Activated naive CD8-positive, alpha-beta T cell treated with anti-CD3 and anti-CD28 coated beads, Interleukin-2, amount 10 ng/mL, durations not matched to agents 7 days and 5 days (primary cell): ENCODE measurements at regions not wholly inside any gene's neighbourhood (a gene's known extent, or its start where the extent isn't known, plus 50 kb on each side); places are given as distances from the start of the nearest gene placed in this dataset.

Experiments used
- ATAC-seq: fragments of 150-1000 bp; cut with Tn5 transposase; one replicate; pipeline ENCODE4 v1.10.0; 2021; ENCODE audit warnings: low read depth, moderate library complexity
- POLR2A ChIA-PET: fragments of 350-600 bp; sonication (Branson Sonifier 250); formaldehyde crosslinking; loops from one replicate; lab custom pipeline; 2021; ENCODE audit warnings: antibody characterized with exemption; lab: Charles Lee
- DNase-seq: peaks from one replicate; pipeline ENCODE4 v3.0.0; 2021
- H3K27ac Mint-ChIP-seq: one replicate; pipeline ENCODE4 v1.8.0; 2022; ENCODE audit warnings: mild to moderate bottlenecking, mixed read lengths
- H3K27me3 Mint-ChIP-seq: one replicate; pipeline ENCODE4 v1.8.0; 2022; ENCODE audit warnings: mild to moderate bottlenecking, moderate library complexity, mixed read lengths
- H3K36me3 Mint-ChIP-seq: one replicate; pipeline ENCODE4 v1.8.0; 2021; ENCODE audit warnings: mild to moderate bottlenecking, mixed read lengths
- H3K4me1 Mint-ChIP-seq: one replicate; pipeline ENCODE4 v1.8.0; 2021; ENCODE audit warnings: mixed read lengths
- H3K4me3 Mint-ChIP-seq: one replicate; pipeline ENCODE4 v1.8.0; 2022; ENCODE audit warnings: mild to moderate bottlenecking, moderate library complexity, mixed read lengths
- H3K9me3 Mint-ChIP-seq: one replicate; pipeline ENCODE4 v1.8.0; 2021; ENCODE audit warnings: mixed read lengths

- no peaks in the 10 kb centered on the region for H3K4me1 Mint-ChIP-seq
- H3K27ac Mint-ChIP-seq, result no peak overlapping the region
- no peak overlapping the region for H3K4me3 Mint-ChIP-seq
- POLR2A ChIA-PET, result no interaction called here
- no peaks in the 10 kb centered on the region for H3K36me3 Mint-ChIP-seq
- H3K9me3 Mint-ChIP-seq, result peaks cover 4% of the 10 kb centered on the region
- no peaks in the 10 kb centered on the region for H3K27me3 Mint-ChIP-seq
- DNase-seq (no peak), ATAC-seq (no peak)
Measured at GRCh38 chr2:107354175-107354574, 468.2 kb upstream of the ST6GAL2 start.

- POLR2A ChIA-PET, result no interaction called here
- ATAC-seq (no peak), DNase-seq (no peak)
- H3K36me3 Mint-ChIP-seq, result no peaks in the 10 kb centered on the region
- H3K4me1 Mint-ChIP-seq, result no peaks in the 10 kb centered on the region
- H3K27me3 Mint-ChIP-seq, result no peaks in the 10 kb centered on the region
- H3K4me3 Mint-ChIP-seq, result no peak overlapping the region
- H3K9me3 Mint-ChIP-seq, result no peaks in the 10 kb centered on the region
- H3K27ac Mint-ChIP-seq, result no peak overlapping the region
Measured at GRCh38 chr2:107358362-107358761, 468.3 kb upstream of the RGPD4 start.

GRCh38 chr2:107359021-107359420 is 467.7 kb upstream of the RGPD4 start:
- ATAC-seq (no peak), DNase-seq (no peak)
- POLR2A ChIA-PET, result no interaction called here
- Mint-ChIP-seq H3K4me1 (no peaks in the 10 kb centered on the region), H3K9me3 (no peaks in the 10 kb centered on the region), H3K4me3 (no peak overlapping the region), H3K27ac (no peak overlapping the region), H3K27me3 (no peaks in the 10 kb centered on the region), H3K36me3 (no peaks in the 10 kb centered on the region)

GRCh38 chr2:107361751-107362381 is 464.8 kb upstream of the RGPD4 start:
- Mint-ChIP-seq H3K4me3 (no peak overlapping the region), H3K27ac (no peak overlapping the region), H3K27me3 (no peaks in the 10 kb centered on the region), H3K36me3 (no peaks in the 10 kb centered on the region), H3K9me3 (no peaks in the 10 kb centered on the region), H3K4me1 (no peaks in the 10 kb centered on the region)
- DNase-seq (no peak), ATAC-seq (no peak)
- POLR2A ChIA-PET, result no interaction called here

- H3K4me3 Mint-ChIP-seq, result no peak overlapping the region
- no peak for DNase-seq
- H3K9me3 Mint-ChIP-seq, result no peaks in the 10 kb centered on the region
- no peaks in the 10 kb centered on the region for H3K36me3 Mint-ChIP-seq
- no peak for ATAC-seq
- no peak overlapping the region for H3K27ac Mint-ChIP-seq
- POLR2A ChIA-PET, result no interaction called here
- H3K27me3 Mint-ChIP-seq, result no peaks in the 10 kb centered on the region
- no peaks in the 10 kb centered on the region for H3K4me1 Mint-ChIP-seq
Measured at GRCh38 chr2:107362993-107363392, 463.7 kb upstream of the RGPD4 start.

- Mint-ChIP-seq H3K4me3 (no peak overlapping the region), H3K27ac (no peak overlapping the region), H3K27me3 (no peaks in the 10 kb centered on the region), H3K9me3 (no peaks in the 10 kb centered on the region), H3K36me3 (no peaks in the 10 kb centered on the region), H3K4me1 (no peaks in the 10 kb centered on the region)
- POLR2A ChIA-PET, result no interaction called here
- ATAC-seq, result no peak
- DNase-seq, result no peak
Measured at GRCh38 chr2:107363806-107364205, 462.9 kb upstream of the RGPD4 start.

- Mint-ChIP-seq H3K27ac (no peak overlapping the region), H3K36me3 (no peaks in the 10 kb centered on the region)
Measured at GRCh38 chr2:107364361-107364950, 462.2 kb upstream of the RGPD4 start.

GRCh38 chr2:107374249-107374648 is 452.4 kb upstream of the RGPD4 start:
- H3K4me1 Mint-ChIP-seq, result no peaks in the 10 kb centered on the region
- no peaks in the 10 kb centered on the region for H3K27me3 Mint-ChIP-seq
- H3K36me3 Mint-ChIP-seq, result no peaks in the 10 kb centered on the region
- POLR2A ChIA-PET, result no interaction called here
- peaks cover 2% of the 10 kb centered on the region for H3K9me3 Mint-ChIP-seq
- no peak overlapping the region for H3K27ac Mint-ChIP-seq
- ATAC-seq (no peak), DNase-seq (no peak)
- no peak overlapping the region for H3K4me3 Mint-ChIP-seq

More at GRCh38 chr2:107364361-107364950, 462.2 kb upstream of the RGPD4 start:
- DNase-seq, result no peak
- Mint-ChIP-seq H3K4me3 (no peak overlapping the region), H3K4me1 (no peaks in the 10 kb centered on the region), H3K9me3 (no peaks in the 10 kb centered on the region), H3K27me3 (no peaks in the 10 kb centered on the region)
- no peak for ATAC-seq
- POLR2A ChIA-PET, result no interaction called here

- Mint-ChIP-seq H3K4me3 (no peak overlapping the region), H3K4me1 (no peaks in the 10 kb centered on the region), H3K9me3 (no peaks in the 10 kb centered on the region), H3K27me3 (no peaks in the 10 kb centered on the region), H3K27ac (no peak overlapping the region), H3K36me3 (no peaks in the 10 kb centered on the region)
- DNase-seq, result no peak
- POLR2A ChIA-PET, result no interaction called here
- no peak for ATAC-seq
Measured at GRCh38 chr2:107376909-107377308, 449.8 kb upstream of the RGPD4 start.

GRCh38 chr2:107380912-107381311 is 445.8 kb upstream of the RGPD4 start:
- no peak for DNase-seq
- no peak overlapping the region for H3K4me3 Mint-ChIP-seq
- H3K27ac Mint-ChIP-seq, result no peak overlapping the region
- no peaks in the 10 kb centered on the region for H3K36me3 Mint-ChIP-seq
- no peaks in the 10 kb centered on the region for H3K27me3 Mint-ChIP-seq
- no peaks in the 10 kb centered on the region for H3K9me3 Mint-ChIP-seq
- POLR2A ChIA-PET, result no interaction called here
- H3K4me1 Mint-ChIP-seq, result no peaks in the 10 kb centered on the region
- ATAC-seq, result no peak

- POLR2A ChIA-PET, result no interaction called here
- DNase-seq (no peak), ATAC-seq (no peak)
- H3K27me3 Mint-ChIP-seq, result no peaks in the 10 kb centered on the region
- no peaks in the 10 kb centered on the region for H3K4me1 Mint-ChIP-seq
- no peak overlapping the region for H3K27ac Mint-ChIP-seq
- no peaks in the 10 kb centered on the region for H3K9me3 Mint-ChIP-seq
- H3K4me3 Mint-ChIP-seq, result no peak overlapping the region
- no peaks in the 10 kb centered on the region for H3K36me3 Mint-ChIP-seq
Measured at GRCh38 chr2:107383691-107384090, 443.0 kb upstream of the RGPD4 start.

- POLR2A ChIA-PET, result no interaction called here
- Mint-ChIP-seq H3K36me3 (no peaks in the 10 kb centered on the region), H3K4me1 (no peaks in the 10 kb centered on the region), H3K27ac (no peak overlapping the region), H3K9me3 (no peaks in the 10 kb centered on the region), H3K4me3 (no peak overlapping the region), H3K27me3 (no peaks in the 10 kb centered on the region)
- DNase-seq, result no peak
- no peak for ATAC-seq
Measured at GRCh38 chr2:107384422-107384821, 442.3 kb upstream of the RGPD4 start.

GRCh38 chr2:107385921-107386320 is 440.8 kb upstream of the RGPD4 start:
- H3K9me3 Mint-ChIP-seq, result no peaks in the 10 kb centered on the region
- H3K27ac Mint-ChIP-seq, result no peak overlapping the region
- no peaks in the 10 kb centered on the region for H3K4me1 Mint-ChIP-seq
- ATAC-seq (no peak), DNase-seq (no peak)
- H3K4me3 Mint-ChIP-seq, result no peak overlapping the region
- H3K27me3 Mint-ChIP-seq, result no peaks in the 10 kb centered on the region
- POLR2A ChIA-PET, result no interaction called here
- no peaks in the 10 kb centered on the region for H3K36me3 Mint-ChIP-seq

GRCh38 chr2:107392241-107392704 is 434.4 kb upstream of the RGPD4 start:
- DNase-seq, result no peak
- no peak for ATAC-seq
- H3K27me3 Mint-ChIP-seq, result no peaks in the 10 kb centered on the region
- no peak overlapping the region for H3K4me3 Mint-ChIP-seq
- no peak overlapping the region for H3K27ac Mint-ChIP-seq
- POLR2A ChIA-PET, result no interaction called here
- H3K4me1 Mint-ChIP-seq, result no peaks in the 10 kb centered on the region
- no peaks in the 10 kb centered on the region for H3K9me3 Mint-ChIP-seq
- H3K36me3 Mint-ChIP-seq, result no peaks in the 10 kb centered on the region
